HG02885 (cell line): ENCODE measurements at regions not wholly inside any gene's neighbourhood (a gene's known extent, or its start where the extent isn't known, plus 50 kb on each side); places are given as distances from the start of the nearest gene placed in this dataset.

ENCODE experiments used
- ATAC-seq: cut with Tn5 transposase; IDR thresholded peaks from one replicate; pipeline ENCODE4 v1.9.1; 2021; ENCODE audit warnings: mild to moderate bottlenecking; ENCODE audit not compliant: unreplicated experiment, poor library complexity

- ATAC-seq, result no peak
Measured at GRCh38 chr5:2895876-2896275, 144.4 kb upstream of the IRX2 start.

- ATAC-seq, result no peak
Measured at GRCh38 chr5:2895196-2895595, 143.7 kb upstream of the IRX2 start.

- ATAC-seq, result no peak
Measured at GRCh38 chr5:2894736-2895135, 143.3 kb upstream of the IRX2 start.

GRCh38 chr5:2894316-2894715 lies 142.8 kb upstream of the IRX2 start:
- no peak for ATAC-seq

GRCh38 chr5:2892466-2893000 lies 141.1 kb upstream of the IRX2 start:
- no peak for ATAC-seq

GRCh38 chr5:2891781-2892180 lies 140.3 kb upstream of the IRX2 start:
- ATAC-seq, result no peak

- ATAC-seq, result no peak
Measured at GRCh38 chr5:2890011-2890410, 138.5 kb upstream of the IRX2 start.

GRCh38 chr5:2888520-2889060 lies 137.1 kb upstream of the IRX2 start:
- ATAC-seq, result no peak

GRCh38 chr5:2887481-2888348 lies 136.2 kb upstream of the IRX2 start:
- ATAC-seq, result no peak

GRCh38 chr5:2886531-2886930 lies 135.1 kb upstream of the IRX2 start:
- ATAC-seq, result no peak

- ATAC-seq, result no peak
Measured at GRCh38 chr5:2883771-2884170, 132.3 kb upstream of the IRX2 start.

- no peak for ATAC-seq
Measured at GRCh38 chr5:2879701-2880100, 128.2 kb upstream of the IRX2 start.

GRCh38 chr5:2877522-2877921 lies 126.0 kb upstream of the IRX2 start:
- no peak for ATAC-seq

GRCh38 chr5:2876183-2876582 lies 124.7 kb upstream of the IRX2 start:
- ATAC-seq, result no peak

- no peak for ATAC-seq
Measured at GRCh38 chr5:2874099-2874498, 122.6 kb upstream of the IRX2 start.

- no peak for ATAC-seq
Measured at GRCh38 chr5:2872676-2873075, 121.2 kb upstream of the IRX2 start.

- no peak for ATAC-seq
Measured at GRCh38 chr5:2871282-2871681, 119.8 kb upstream of the IRX2 start.

- no peak for ATAC-seq
Measured at GRCh38 chr5:2869471-2869870, 118.0 kb upstream of the IRX2 start.

GRCh38 chr5:2867373-2867933 lies 116.0 kb upstream of the IRX2 start:
- no peak for ATAC-seq

- ATAC-seq, result no peak
Measured at GRCh38 chr5:2866662-2867372, 115.3 kb upstream of the IRX2 start.

GRCh38 chr5:2865856-2866255 lies 114.4 kb upstream of the IRX2 start:
- no peak for ATAC-seq
